ENCODE measurements at regions not wholly inside any gene's neighbourhood (a gene's known extent, or its start where the extent isn't known, plus 50 kb on each side); places are given as distances from the start of the nearest gene placed in this dataset.
"Not testable (repeated sequence)": the region's sequence is repeated elsewhere in the genome, so short reads cannot be mapped to it uniquely, and the experiment has no call there.

GRCh38 chr5:44991693-44992092 lies 182.9 kb downstream of the MRPS30 start:
- H3K4me3 ChIP-seq (ENCODE audit: low read length) = no peak overlapping the region
- no peak for DNase-seq (ENCODE audit: low read depth)
- no peak for TF ChIP-seq CTCF (conservative IDR thresholded peaks at IDR 0.05; ENCODE audit: low read depth, low read length)

GRCh38 chr5:44993286-44993685 lies 184.5 kb downstream of the MRPS30 start:
- no peak for DNase-seq (ENCODE audit: low read depth)
- no peak overlapping the region for H3K4me3 ChIP-seq (ENCODE audit: low read length)
- TF ChIP-seq CTCF (conservative IDR thresholded peaks at IDR 0.05; ENCODE audit: low read depth, low read length) = no peak

- DNase-seq (ENCODE audit: low read depth) = no peak
- no peak overlapping the region for H3K4me3 ChIP-seq (ENCODE audit: low read length)
- no peak for TF ChIP-seq CTCF (conservative IDR thresholded peaks at IDR 0.05; ENCODE audit: low read depth, low read length)
Observed at GRCh38 chr5:44997506-44997905, 188.8 kb downstream of the MRPS30 start.

GRCh38 chr5:45007102-45007501 lies 198.4 kb downstream of the MRPS30 start:
- DNase-seq (ENCODE audit: low read depth); H3K4me3 ChIP-seq (ENCODE audit: low read length): not testable (repeated sequence)

GRCh38 chr5:45017568-45017967 lies 208.8 kb downstream of the MRPS30 start:
- H3K4me3 ChIP-seq (ENCODE audit: low read length) = no peak overlapping the region
- DNase-seq (ENCODE audit: low read depth) = no peak
- TF ChIP-seq CTCF (conservative IDR thresholded peaks at IDR 0.05; ENCODE audit: low read depth, low read length) = no peak

- no peak for TF ChIP-seq CTCF (conservative IDR thresholded peaks at IDR 0.05; ENCODE audit: low read depth, low read length)
- no peak for DNase-seq (ENCODE audit: low read depth)
- no peak overlapping the region for H3K4me3 ChIP-seq (ENCODE audit: low read length)
Observed at GRCh38 chr5:45029553-45029952, 220.8 kb downstream of the MRPS30 start.

GRCh38 chr5:45035991-45036390 lies 227.2 kb downstream of the MRPS30 start:
- no peak for TF ChIP-seq CTCF (conservative IDR thresholded peaks at IDR 0.05; ENCODE audit: low read depth, low read length)
- DNase-seq (ENCODE audit: low read depth) = no peak
- H3K4me3 ChIP-seq (ENCODE audit: low read length) = no peak overlapping the region

- no peak overlapping the region for H3K4me3 ChIP-seq (ENCODE audit: low read length)
- DNase-seq (ENCODE audit: low read depth) = no peak
- TF ChIP-seq CTCF (conservative IDR thresholded peaks at IDR 0.05; ENCODE audit: low read depth, low read length) = no peak
Observed at GRCh38 chr5:45037927-45038326, 229.2 kb downstream of the MRPS30 start.

Data from retinal pigment epithelial cell (primary cell).